ENCODE measurements at regions not wholly inside any gene's neighbourhood (a gene's known extent, or its start where the extent isn't known, plus 50 kb on each side); places are given as distances from the start of the nearest gene placed in this dataset.

DNA sequence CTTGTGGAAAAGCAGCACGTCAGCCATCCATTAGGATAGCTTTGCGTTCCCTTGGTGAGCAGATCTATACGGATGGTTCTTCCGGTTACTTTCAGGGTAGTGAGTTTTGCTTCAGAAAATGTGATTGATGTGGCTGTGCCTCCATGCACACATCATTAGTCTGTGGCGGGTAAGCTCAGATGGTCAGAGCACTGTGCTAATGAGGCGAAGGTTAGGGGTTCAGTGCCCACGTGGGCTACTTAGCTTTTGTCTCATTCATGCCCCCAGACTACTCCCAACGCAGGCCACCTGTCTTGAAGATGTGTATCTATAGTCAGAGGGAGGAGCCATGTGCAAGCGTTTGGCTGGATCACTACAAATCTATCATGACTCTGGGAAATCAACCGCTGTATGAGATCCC, 322.8 kb upstream of the POU3F3 start:
- DNase-seq, result no peak

DNA sequence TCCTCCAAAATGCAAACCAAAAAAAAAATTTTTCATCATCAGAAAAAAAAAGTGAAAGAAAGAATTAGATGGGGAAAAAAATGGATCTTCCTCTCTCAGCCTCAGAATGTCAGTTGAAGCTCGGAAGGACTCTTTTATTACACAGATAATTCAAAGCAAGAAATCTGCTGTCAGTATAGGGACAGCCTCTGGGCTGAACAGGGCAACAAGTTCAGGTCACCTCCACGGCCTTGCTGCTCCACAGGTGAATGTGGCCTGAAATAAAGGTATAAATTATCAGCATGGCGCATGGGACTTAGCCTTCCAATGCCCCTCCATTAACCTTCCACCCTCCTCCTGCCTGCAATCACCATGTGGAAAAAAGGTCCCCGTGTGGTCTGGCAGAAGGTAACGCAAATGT, 316.8 kb upstream of the POU3F3 start:
- no peak for DNase-seq
- H3K27ac ChIP-seq, result no peak overlapping the region
- H3K9me3 ChIP-seq (ENCODE audit: severe bottlenecking), result no peaks in the 10 kb centered on the region
- H3K27me3 ChIP-seq (ENCODE audit: insufficient read depth, low read depth, severe bottlenecking), result peaks cover 50% of the 10 kb centered on the region
- no peak overlapping the region for H3K4me3 ChIP-seq (ENCODE audit: low read depth, low read length)
- H3K36me3 ChIP-seq, result no peaks in the 10 kb centered on the region
- TF ChIP-seq, protein P1, sequence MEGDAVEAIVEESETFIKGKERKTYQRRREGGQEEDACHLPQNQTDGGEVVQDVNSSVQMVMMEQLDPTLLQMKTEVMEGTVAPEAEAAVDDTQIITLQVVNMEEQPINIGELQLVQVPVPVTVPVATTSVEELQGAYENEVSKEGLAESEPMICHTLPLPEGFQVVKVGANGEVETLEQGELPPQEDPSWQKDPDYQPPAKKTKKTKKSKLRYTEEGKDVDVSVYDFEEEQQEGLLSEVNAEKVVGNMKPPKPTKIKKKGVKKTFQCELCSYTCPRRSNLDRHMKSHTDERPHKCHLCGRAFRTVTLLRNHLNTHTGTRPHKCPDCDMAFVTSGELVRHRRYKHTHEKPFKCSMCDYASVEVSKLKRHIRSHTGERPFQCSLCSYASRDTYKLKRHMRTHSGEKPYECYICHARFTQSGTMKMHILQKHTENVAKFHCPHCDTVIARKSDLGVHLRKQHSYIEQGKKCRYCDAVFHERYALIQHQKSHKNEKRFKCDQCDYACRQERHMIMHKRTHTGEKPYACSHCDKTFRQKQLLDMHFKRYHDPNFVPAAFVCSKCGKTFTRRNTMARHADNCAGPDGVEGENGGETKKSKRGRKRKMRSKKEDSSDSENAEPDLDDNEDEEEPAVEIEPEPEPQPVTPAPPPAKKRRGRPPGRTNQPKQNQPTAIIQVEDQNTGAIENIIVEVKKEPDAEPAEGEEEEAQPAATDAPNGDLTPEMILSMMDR (IDR thresholded peaks at IDR 0.05; ENCODE audit: low read depth, low read length), result no peak

More for the DNA sequence above, 322.8 kb upstream of the POU3F3 start:
- H3K27ac ChIP-seq, result no peak overlapping the region
- no peaks in the 10 kb centered on the region for H3K9me3 ChIP-seq (ENCODE audit: severe bottlenecking)
- no peak overlapping the region for H3K4me3 ChIP-seq (ENCODE audit: low read depth, low read length)
- H3K27me3 ChIP-seq (ENCODE audit: insufficient read depth, low read depth, severe bottlenecking), result peaks cover 61% of the 10 kb centered on the region
- H3K36me3 ChIP-seq, result no peaks in the 10 kb centered on the region
- TF ChIP-seq, protein P1 (IDR thresholded peaks at IDR 0.05; ENCODE audit: low read depth, low read length), result no peak

DNA sequence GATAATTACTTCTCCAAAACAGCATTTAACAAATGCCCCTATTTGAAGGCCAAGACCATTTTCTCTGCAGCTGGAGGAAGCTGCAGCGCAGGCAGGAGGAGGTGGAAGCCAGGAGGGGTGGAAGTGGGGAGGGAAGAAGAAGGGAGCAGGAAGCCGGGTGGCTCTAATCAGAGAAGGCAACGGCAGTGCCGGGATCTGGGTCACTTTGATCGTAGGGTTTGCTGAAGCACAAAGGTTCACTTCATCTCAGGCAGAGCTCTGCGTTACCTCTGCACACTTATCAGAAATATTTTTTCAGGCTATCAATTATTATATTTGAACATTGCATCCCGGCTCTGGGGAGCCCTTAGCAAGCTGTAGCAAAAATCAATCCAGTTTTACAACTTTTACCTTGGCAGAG, 315.8 kb upstream of the POU3F3 start:
- DNase-seq, result no peak
- Histone ChIP-seq H3K4me3 (ENCODE audit: low read depth, low read length) (no peak overlapping the region), H3K36me3 (no peaks in the 10 kb centered on the region), H3K9me3 (ENCODE audit: severe bottlenecking) (no peaks in the 10 kb centered on the region), H3K27me3 (ENCODE audit: insufficient read depth, low read depth, severe bottlenecking) (peaks cover 52% of the 10 kb centered on the region), H3K27ac (no peak overlapping the region)
- TF ChIP-seq, protein P1 (IDR thresholded peaks at IDR 0.05; ENCODE audit: low read depth, low read length), result no peak

DNA sequence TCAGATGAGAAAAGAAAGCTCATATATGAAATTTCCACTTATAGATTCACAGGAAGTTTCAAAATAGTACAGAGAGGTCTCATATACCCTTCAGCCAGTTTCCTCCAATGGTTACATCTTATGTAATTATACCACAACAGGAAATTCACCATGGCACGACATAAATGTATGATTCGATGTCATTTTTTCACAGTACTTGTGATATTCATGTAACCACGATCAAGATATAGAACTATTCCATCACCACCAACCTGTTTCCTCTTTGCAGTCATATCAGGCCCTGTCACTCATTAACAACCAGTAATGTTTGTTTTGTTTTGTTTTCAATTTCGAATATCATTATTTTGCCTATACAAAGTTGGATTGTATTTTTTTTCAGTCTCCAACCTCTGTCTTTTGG, 314.3 kb upstream of the POU3F3 start:
- H3K27ac ChIP-seq, result no peak overlapping the region
- DNase-seq, result no peak
- H3K27me3 ChIP-seq (ENCODE audit: insufficient read depth, low read depth, severe bottlenecking), result peaks cover 65% of the 10 kb centered on the region
- H3K9me3 ChIP-seq (ENCODE audit: severe bottlenecking), result no peaks in the 10 kb centered on the region
- no peaks in the 10 kb centered on the region for H3K36me3 ChIP-seq
- TF ChIP-seq, protein P1 (IDR thresholded peaks at IDR 0.05; ENCODE audit: low read depth, low read length), result no peak
- H3K4me3 ChIP-seq (ENCODE audit: low read depth, low read length), result no peak overlapping the region

DNA sequence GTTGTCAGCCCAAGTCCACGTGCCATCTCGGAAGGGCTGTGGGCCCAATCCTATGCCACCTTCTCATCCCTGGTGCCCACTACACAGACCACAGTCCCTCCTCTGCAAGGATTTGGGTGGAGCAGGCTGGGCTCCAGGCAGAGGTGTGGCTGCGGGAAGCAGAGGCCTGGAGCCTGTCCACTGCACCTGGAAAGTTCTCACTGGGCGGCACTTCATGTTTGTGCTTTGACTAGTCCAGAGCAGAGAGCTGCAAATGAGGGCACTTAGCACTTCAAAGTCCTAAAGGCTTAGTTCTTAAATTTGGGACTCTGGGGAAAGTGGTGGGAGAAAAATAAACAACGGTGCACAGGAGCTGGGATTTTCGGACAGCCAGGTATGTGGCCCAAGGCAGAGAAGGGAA, 308.9 kb upstream of the POU3F3 start:
- Histone ChIP-seq H3K4me3 (ENCODE audit: low read depth, low read length) (no peak overlapping the region), H3K36me3 (no peaks in the 10 kb centered on the region), H3K27ac (no peak overlapping the region), H3K27me3 (ENCODE audit: insufficient read depth, low read depth, severe bottlenecking) (peaks cover 53% of the 10 kb centered on the region), H3K9me3 (ENCODE audit: severe bottlenecking) (no peaks in the 10 kb centered on the region)
- TF ChIP-seq, protein P1 (IDR thresholded peaks at IDR 0.05; ENCODE audit: low read depth, low read length), result no peak
- DNase-seq, result no peak

DNA sequence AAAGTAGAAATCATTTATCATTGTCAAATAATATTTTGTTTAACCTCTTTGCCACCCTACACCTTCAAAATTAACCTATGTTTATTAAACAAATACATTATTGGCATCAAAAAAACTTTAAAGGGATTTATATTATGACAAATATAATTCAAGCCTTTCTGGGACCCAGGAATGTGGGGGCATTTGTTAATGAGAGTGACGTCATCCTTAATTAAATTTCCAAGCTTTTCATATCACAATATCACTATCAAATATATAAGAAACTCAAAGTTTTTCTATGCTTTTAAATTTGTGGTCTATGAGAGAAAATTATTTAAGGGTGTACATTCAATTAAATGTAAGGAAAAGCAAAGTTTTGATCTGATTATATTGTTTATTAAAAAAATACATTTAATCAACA, 307.4 kb upstream of the POU3F3 start:
- H3K27me3 ChIP-seq (ENCODE audit: insufficient read depth, low read depth, severe bottlenecking), result peaks cover 62% of the 10 kb centered on the region
- no peak for DNase-seq
- no peak overlapping the region for H3K4me3 ChIP-seq (ENCODE audit: low read depth, low read length)
- no peak overlapping the region for H3K27ac ChIP-seq
- H3K9me3 ChIP-seq (ENCODE audit: severe bottlenecking), result no peaks in the 10 kb centered on the region
- TF ChIP-seq, protein P1 (IDR thresholded peaks at IDR 0.05; ENCODE audit: low read depth, low read length), result no peak
- H3K36me3 ChIP-seq, result no peaks in the 10 kb centered on the region
